Endothelial cell of umbilical vein (primary cell): ENCODE measurements at regions not wholly inside any gene's neighbourhood (a gene's known extent, or its start where the extent isn't known, plus 50 kb on each side); places are given as distances from the start of the nearest gene placed in this dataset.

Experiments used
- BruUV-seq: library from RNA; stranded (reverse); fragments of 400-500 nt; replicated peaks from 2 replicates; lab custom pipeline; 2021; lab: Mats Ljungman, UMichigan
- CTCF ChIA-PET: fragments of 300-600, 350-600 bp; sonication (Branson Sonifier 250); formaldehyde crosslinking; loops from one replicate; lab custom pipeline; 2021; ENCODE audit warnings: antibody characterized with exemption, inconsistent platforms; lab: Charles Lee
- POLR2A ChIA-PET: fragments of 300-600, 350-600 bp; sonication (Branson Sonifier 250); formaldehyde crosslinking; loops from one replicate; lab custom pipeline; 2021; ENCODE audit warnings: antibody characterized with exemption, inconsistent platforms; lab: Charles Lee
- DNase-seq: peaks from one replicate; pipeline ENCODE4 v3.0.0-alpha.2; 2011; ENCODE audit warnings: low read depth, low spot score
- FAIRE-seq: peaks from 2 replicates; lab custom pipeline; 2011; peaks lifted over from hg19 to GRCh38; lab: Jason Lieb, UNC
- H2AFZ ChIP-seq: 2 replicates; pipeline ENCODE4 v1.6.0; 2012; ENCODE audit warnings: low read depth, low read length, control low read depth, inconsistent platforms
- H3K27ac ChIP-seq: 2 replicates; pipeline ENCODE4 v1.5.1; 2011; ENCODE audit warnings: low read depth, mild to moderate bottlenecking, control low read depth, low read length, moderate library complexity; ENCODE audit not compliant: insufficient read depth
- H3K27me3 ChIP-seq, 2 experiments: 2 replicates each; pipeline versions ENCODE4 v1.6.0 to v1.6.1; 2011; ENCODE audit warnings: low read length in 2 of 2, mixed read lengths in 1 of 2; ENCODE audit not compliant: control insufficient read depth in 2 of 2, insufficient read depth in 2 of 2
- H3K36me3 ChIP-seq, 2 experiments: 2 replicates in 1 of 2; 3 replicates in 1 of 2; pipeline ENCODE4 v1.5.1; 2011; ENCODE audit warnings: low read length in 2 of 2, mild to moderate bottlenecking in 1 of 2, moderate library complexity in 1 of 2; ENCODE audit not compliant: control insufficient read depth in 2 of 2, insufficient read depth in 2 of 2; ENCODE audit errors: extremely low read depth in 1 of 2
- H3K4me1 ChIP-seq: 3 replicates; pipeline ENCODE4 v1.5.1; 2011; ENCODE audit warnings: mild to moderate bottlenecking, low read length; ENCODE audit not compliant: control insufficient read depth, insufficient read depth; ENCODE audit errors: extremely low read depth
- H3K4me2 ChIP-seq: 2 replicates; pipeline ENCODE4 v1.6.1; 2011; ENCODE audit warnings: low read length, control low read depth, mixed read lengths; ENCODE audit not compliant: insufficient read depth
- H3K4me3 ChIP-seq, 3 experiments: fragments of 200-600 bp in 1 of 3; sonication (generic), shearing (Covaris generic) in 1 of 3; replicated peaks in 1 of 3; 2 replicates each; pipeline ENCODE4 v1.5.1; 2011 to 2016; ENCODE audit warnings: control low read depth in 3 of 3, low read length in 3 of 3, mild to moderate bottlenecking in 2 of 3, inconsistent platforms in 1 of 3, low read depth in 1 of 3, moderate library complexity in 1 of 3; ENCODE audit not compliant: insufficient read depth in 1 of 3
- H3K79me2 ChIP-seq: 2 replicates; pipeline ENCODE4 v1.6.0; 2012; ENCODE audit warnings: low read length, inconsistent platforms; ENCODE audit not compliant: control insufficient read depth, insufficient read depth
- H3K9ac ChIP-seq: replicated peaks from 2 replicates; pipeline ENCODE3; 2011; ENCODE audit warnings: low read length, control low read depth; ENCODE audit not compliant: insufficient read depth; ENCODE audit errors: extremely low read depth
- H3K9me1 ChIP-seq: replicated peaks from 3 replicates; pipeline ENCODE4 v1.6.0; 2011; ENCODE audit warnings: mild to moderate bottlenecking, low read length; ENCODE audit not compliant: control insufficient read depth, insufficient read depth; ENCODE audit errors: extremely low read depth
- H3K9me3 ChIP-seq: replicated peaks from 2 replicates; pipeline ENCODE4 v1.5.1; 2012; ENCODE audit warnings: low read length, inconsistent platforms; ENCODE audit not compliant: control insufficient read depth, insufficient read depth
- H4K20me1 ChIP-seq: replicated peaks from 2 replicates; pipeline ENCODE3; 2011; ENCODE audit warnings: mild to moderate bottlenecking, low read length; ENCODE audit not compliant: control insufficient read depth, insufficient read depth; ENCODE audit errors: extremely low read depth
- EZH2 ChIP-seq: IDR thresholded peaks from 2 replicates; pipeline ENCODE4 v1.6.1; 2012; ENCODE audit warnings: borderline replicate concordance, low read depth, mild to moderate bottlenecking, moderate library complexity, low read length, inconsistent platforms; ENCODE audit not compliant: severe bottlenecking
- FOS ChIP-seq: IDR thresholded peaks from 2 replicates; pipeline ENCODE4 v1.6.1; 2011; ENCODE audit warnings: mild to moderate bottlenecking, low read length, moderate library complexity, borderline replicate concordance; ENCODE audit not compliant: insufficient read depth
- JUN ChIP-seq: IDR thresholded peaks from 2 replicates; pipeline ENCODE4 v1.6.1; 2011; ENCODE audit warnings: borderline replicate concordance, low read depth; ENCODE audit not compliant: insufficient read length, insufficient read depth
- MYC ChIP-seq: IDR thresholded peaks from one replicate; pipeline ENCODE4 v1.6.1; 2011; ENCODE audit warnings: mild to moderate bottlenecking, low read depth, low read length
- POLR2A ChIP-seq: IDR thresholded peaks from 2 replicates; pipeline ENCODE4 v1.6.1; 2012; ENCODE audit warnings: low read depth, mild to moderate bottlenecking, control low read depth, low read length
- POLR2AphosphoS5 ChIP-seq: IDR thresholded peaks from 2 replicates; pipeline ENCODE4 v1.6.1; 2012; ENCODE audit warnings: low read depth, mild to moderate bottlenecking, control low read depth, low read length, moderate library complexity; ENCODE audit not compliant: insufficient read depth
- dilution Hi-C: fragments of 300-500 bp; cut with MboI; formaldehyde crosslinking; loops from one replicate; pipeline ENCODE4 v1.15.0; 2019; ENCODE audit warnings: low sequenced_read_pairs; ENCODE audit not compliant: extremely low pct_ligation_motif_present
- intact Hi-C: fragments of 100-400 bp; cut with micrococcal nuclease; formaldehyde crosslinking; loops from one replicate; pipeline ENCODE4 v1.10.0; 2022
- TF ChIP-seq, protein P1 (sequence below): IDR thresholded peaks from 2 replicates; pipeline ENCODE4 v1.6.1; 2011; ENCODE audit not compliant: insufficient read depth, insufficient read length
- TF ChIP-seq, protein P2 (sequence below), 2 donors: IDR thresholded peaks; 1 replicate in 1 of 2; 2 replicates in 1 of 2; pipeline ENCODE4 v1.5.1; 2011; ENCODE audit warnings: low read length in 2 of 2, mild to moderate bottlenecking in 2 of 2, moderate library complexity in 2 of 2, control low read depth in 1 of 2, inconsistent platforms in 1 of 2, low read depth in 1 of 2; ENCODE audit not compliant: insufficient read depth in 1 of 2; ENCODE audit errors: extremely low read depth in 1 of 2

DNA sequence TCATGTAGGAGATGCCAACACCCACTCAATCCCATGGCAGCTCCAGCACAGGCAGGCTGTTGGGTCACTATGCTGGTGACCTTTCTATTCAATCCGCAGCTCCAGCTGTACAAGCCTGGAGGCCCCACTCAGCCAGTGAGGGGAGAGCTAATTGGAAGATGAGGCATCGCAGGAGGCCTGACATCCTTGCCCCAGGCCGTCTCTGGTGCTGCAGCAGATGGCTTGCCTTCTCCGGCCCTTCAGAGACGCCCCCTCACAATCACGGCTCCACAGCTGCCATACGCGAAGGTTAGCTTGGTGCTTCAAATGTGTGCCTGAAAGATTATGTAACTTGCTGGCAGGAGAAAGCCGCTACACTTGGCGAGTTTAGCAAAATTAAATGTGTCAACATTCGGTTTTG is 104.2 kb upstream of the CLSTN2 start:
- no peak overlapping the region for H3K4me3 ChIP-seq
- ChIA-PET POLR2A (no interaction called here), CTCF (no interaction called here)
- no peak overlapping the region for H3K4me2 ChIP-seq
- no peaks in the 10 kb centered on the region for H3K36me3 ChIP-seq
- BruUV-seq, result no TSS peak
- no peaks in the 10 kb centered on the region for H3K27me3 ChIP-seq
- H2AFZ ChIP-seq, result no peak overlapping the region
- H4K20me1 ChIP-seq, result no peaks in the 10 kb centered on the region
- H3K9me3 ChIP-seq, result peaks cover 4% of the 10 kb centered on the region
- H3K4me1 ChIP-seq, result no peaks in the 10 kb centered on the region
- no peak for FAIRE-seq
- DNase-seq, result no peak
- H3K79me2 ChIP-seq, result no peaks in the 10 kb centered on the region
- dilution Hi-C loops, result no loop called here
- intact Hi-C loops, result no loop called here
- no peak for TF ChIP-seq MYC
- TF ChIP-seq, protein P1, sequence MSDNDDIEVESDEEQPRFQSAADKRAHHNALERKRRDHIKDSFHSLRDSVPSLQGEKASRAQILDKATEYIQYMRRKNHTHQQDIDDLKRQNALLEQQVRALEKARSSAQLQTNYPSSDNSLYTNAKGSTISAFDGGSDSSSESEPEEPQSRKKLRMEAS, result no peak
- TF ChIP-seq, protein P2, sequence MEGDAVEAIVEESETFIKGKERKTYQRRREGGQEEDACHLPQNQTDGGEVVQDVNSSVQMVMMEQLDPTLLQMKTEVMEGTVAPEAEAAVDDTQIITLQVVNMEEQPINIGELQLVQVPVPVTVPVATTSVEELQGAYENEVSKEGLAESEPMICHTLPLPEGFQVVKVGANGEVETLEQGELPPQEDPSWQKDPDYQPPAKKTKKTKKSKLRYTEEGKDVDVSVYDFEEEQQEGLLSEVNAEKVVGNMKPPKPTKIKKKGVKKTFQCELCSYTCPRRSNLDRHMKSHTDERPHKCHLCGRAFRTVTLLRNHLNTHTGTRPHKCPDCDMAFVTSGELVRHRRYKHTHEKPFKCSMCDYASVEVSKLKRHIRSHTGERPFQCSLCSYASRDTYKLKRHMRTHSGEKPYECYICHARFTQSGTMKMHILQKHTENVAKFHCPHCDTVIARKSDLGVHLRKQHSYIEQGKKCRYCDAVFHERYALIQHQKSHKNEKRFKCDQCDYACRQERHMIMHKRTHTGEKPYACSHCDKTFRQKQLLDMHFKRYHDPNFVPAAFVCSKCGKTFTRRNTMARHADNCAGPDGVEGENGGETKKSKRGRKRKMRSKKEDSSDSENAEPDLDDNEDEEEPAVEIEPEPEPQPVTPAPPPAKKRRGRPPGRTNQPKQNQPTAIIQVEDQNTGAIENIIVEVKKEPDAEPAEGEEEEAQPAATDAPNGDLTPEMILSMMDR (IDR thresholded peaks at IDR 0.05; ENCODE audit: extremely low read depth in 1 of 2, insufficient read depth in 1 of 2, low read depth in 1 of 2, low read length in 2 of 2), result no peak
- no peak for TF ChIP-seq POLR2AphosphoS5
- no peak for TF ChIP-seq FOS
- no peak for TF ChIP-seq JUN
- TF ChIP-seq POLR2A, result no peak
- no peak for TF ChIP-seq EZH2
- H3K9me1 ChIP-seq, result no peaks in the 10 kb centered on the region
- H3K9ac ChIP-seq, result no peak overlapping the region
- no peak overlapping the region for H3K27ac ChIP-seq
